ENCODE measurements at regions not wholly inside any gene's neighbourhood (a gene's known extent, or its start where the extent isn't known, plus 50 kb on each side); places are given as distances from the start of the nearest gene placed in this dataset.

DNA sequence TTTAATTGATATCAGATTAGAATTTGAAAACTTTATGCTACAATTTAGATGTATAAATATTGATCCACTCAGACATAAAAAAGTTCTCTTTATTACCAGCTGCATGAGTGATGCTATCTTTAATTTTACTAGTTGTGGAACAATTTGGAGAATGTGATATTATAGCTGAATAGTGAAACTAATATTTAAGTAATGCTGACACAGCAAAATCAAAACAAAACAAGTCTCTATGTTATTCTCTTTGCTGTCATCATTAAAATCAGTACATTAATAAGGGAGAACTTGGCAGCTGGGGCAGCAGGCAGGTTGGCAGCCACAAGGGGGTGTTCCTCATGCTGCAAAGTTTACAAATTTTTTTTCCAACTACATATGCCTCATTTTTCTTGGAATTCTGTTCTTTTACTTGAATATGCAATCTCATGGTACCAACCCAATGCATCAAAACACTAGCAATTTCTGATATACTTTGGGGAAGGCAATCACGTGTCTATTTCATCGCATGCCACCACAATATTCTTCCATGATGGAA is 585.3 kb downstream of the FGF9 start:
- ATAC-seq (ENCODE audit: low read depth), result no peak
- Histone ChIP-seq H2AK9ac (replicated peaks; ENCODE audit: low read depth, low read length, poor library complexity) (no peak overlapping the region), H4K91ac (ENCODE audit: insufficient read depth, low read depth, low read length) (no peak overlapping the region), H3K36me3 (ENCODE audit: control insufficient read depth, insufficient read depth, low read length) (no peaks in the 10 kb centered on the region), H3K14ac (replicated peaks; ENCODE audit: low read depth, low read length) (no peak overlapping the region), H2BK20ac (ENCODE audit: low read depth, low read length) (no peak overlapping the region), H3K79me1 (ENCODE audit: low read depth in 1 of 2, low read length in 2 of 2) (no peaks in the 10 kb centered on the region), H3K9me3 (ENCODE audit: control insufficient read depth, insufficient read depth, low read length) (no peaks in the 10 kb centered on the region), H3K27ac (ENCODE audit: insufficient read depth, low read length) (no peak overlapping the region), H2BK120ac (ENCODE audit: low read depth, low read length) (no peak overlapping the region), H2AK5ac (ENCODE audit: low read depth, low read length) (no peak overlapping the region), H3K9me1 (ENCODE audit: insufficient read depth, low read length) (no peaks in the 10 kb centered on the region), H3K56ac (ENCODE audit: extremely low read depth, insufficient read depth, low read length) (no peak overlapping the region), H3K4ac (ENCODE audit: low read depth, low read length) (no peak overlapping the region), H3K4me3 (ENCODE audit: insufficient read depth, low read depth, low read length) (no peak overlapping the region), H4K8ac (ENCODE audit: low read depth in 2 of 2, low read length in 2 of 2) (no peak overlapping the region), H4K20me1 (ENCODE audit: insufficient read depth, low read length) (no peaks in the 10 kb centered on the region), H2BK5ac (ENCODE audit: low read depth, low read length, poor library complexity, severe bottlenecking) (no peak overlapping the region), H3K9ac (ENCODE audit: low read depth, low read length) (no peak overlapping the region), H3K27me3 (ENCODE audit: control insufficient read depth, insufficient read depth, low read length) (peaks cover 3% of the 10 kb centered on the region; the same call in 1 of the 2 replicates), H3K4me2 (ENCODE audit: low read depth, low read length) (no peak overlapping the region), H2AFZ (replicated peaks; ENCODE audit: low read length, poor library complexity) (no peak overlapping the region), H2BK15ac (ENCODE audit: low read depth, low read length) (no peak overlapping the region), H4K5ac (ENCODE audit: low read depth, low read length) (no peak overlapping the region), H3K23ac (ENCODE audit: low read depth, low read length) (no peak overlapping the region), H3K4me1 (ENCODE audit: control insufficient read depth, insufficient read depth, low read length) (no peaks in the 10 kb centered on the region), H3K18ac (ENCODE audit: low read depth, low read length) (no peak overlapping the region)
- in situ Hi-C loops (cut with MboI; ENCODE audit: low sequenced_read_pairs) (no loop called here), dilution Hi-C loops (cut with HindIII; ENCODE audit: low sequenced_read_pairs, unreplicated experiment) (no loop called here), intact Hi-C loops (cut with micrococcal nuclease) (no loop called here)
- no CpG with 5 or more reads among the region's 2 CpGs for WGBS, 2 experiments (ENCODE audit: extremely low coverage in 2 of 2, insufficient read length in 1 of 2)
- TF ChIP-seq RFX5 (IDR thresholded peaks at IDR 0.05; ENCODE audit: low read depth, low read length), result no peak
- TF ChIP-seq MAFK (IDR thresholded peaks at IDR 0.05; ENCODE audit: low read depth, low read length), result peak; percentile 100
- DNase-seq, result no peak
- ChIA-PET CTCF (interaction anchor here (0.6 to 1.1 kb wide), 4 partner anchors 14 to 532 kb away, joined by 3 to 4 read pairs (median 3); no protein-coding TSS in a partner anchor), POLR2A (ENCODE audit: unreplicated experiment) (no interaction called here)
- no TSS peak for BruUV-seq (replicated peaks)
